ENCODE measurements at regions not wholly inside any gene's neighbourhood (a gene's known extent, or its start where the extent isn't known, plus 50 kb on each side); places are given as distances from the start of the nearest gene placed in this dataset.

GRCh38 chr11:121792185-121792584, 323.8 kb downstream of the BLID start:
- DNase-seq: no peak
- no peak overlapping the region for H3K27ac Mint-ChIP-seq (ENCODE audit: unreplicated experiment)
- no peaks in the 10 kb centered on the region for H3K36me3 Mint-ChIP-seq (ENCODE audit: unreplicated experiment)
- peaks cover 2% of the 10 kb centered on the region for H3K9me3 Mint-ChIP-seq (ENCODE audit: unreplicated experiment)
- H3K27me3 Mint-ChIP-seq (ENCODE audit: unreplicated experiment): no peaks in the 10 kb centered on the region
- H3K4me3 Mint-ChIP-seq (ENCODE audit: unreplicated experiment): no peak overlapping the region
- no peaks in the 10 kb centered on the region for H3K4me1 Mint-ChIP-seq (ENCODE audit: low read depth, unreplicated experiment)
- no peak for TF ChIP-seq CTCF (IDR thresholded peaks at IDR 0.05; ENCODE audit: partially characterized antibody, unreplicated experiment)

- no peak overlapping the region for H3K4me3 Mint-ChIP-seq (ENCODE audit: unreplicated experiment)
- H3K27ac Mint-ChIP-seq (ENCODE audit: unreplicated experiment): no peak overlapping the region
- peaks cover 6% of the 10 kb centered on the region for H3K9me3 Mint-ChIP-seq (ENCODE audit: unreplicated experiment)
- H3K27me3 Mint-ChIP-seq (ENCODE audit: unreplicated experiment): no peaks in the 10 kb centered on the region
- DNase-seq: no peak
- peaks cover 7% of the 10 kb centered on the region for H3K36me3 Mint-ChIP-seq (ENCODE audit: unreplicated experiment)
- TF ChIP-seq CTCF (IDR thresholded peaks at IDR 0.05; ENCODE audit: partially characterized antibody, unreplicated experiment): no peak
- no peaks in the 10 kb centered on the region for H3K4me1 Mint-ChIP-seq (ENCODE audit: low read depth, unreplicated experiment)
Measured at GRCh38 chr11:121790430-121790829, 325.6 kb downstream of the BLID start.

GRCh38 chr11:121780971-121781370, 328.2 kb upstream of the SORL1-AS1 start:
- Mint-ChIP-seq H3K36me3 (ENCODE audit: unreplicated experiment) (peaks cover under 1% of the 10 kb centered on the region), H3K27me3 (ENCODE audit: unreplicated experiment) (peaks cover 5% of the 10 kb centered on the region), H3K27ac (ENCODE audit: unreplicated experiment) (no peak overlapping the region), H3K4me1 (ENCODE audit: low read depth, unreplicated experiment) (no peaks in the 10 kb centered on the region), H3K4me3 (ENCODE audit: unreplicated experiment) (no peak overlapping the region), H3K9me3 (ENCODE audit: unreplicated experiment) (peaks cover 3% of the 10 kb centered on the region)
- DNase-seq: no peak
- TF ChIP-seq CTCF (IDR thresholded peaks at IDR 0.05; ENCODE audit: partially characterized antibody, unreplicated experiment): no peak

GRCh38 chr11:121777056-121777455, 324.3 kb upstream of the SORL1-AS1 start:
- H3K27me3 Mint-ChIP-seq (ENCODE audit: unreplicated experiment): peaks cover 5% of the 10 kb centered on the region
- TF ChIP-seq CTCF (IDR thresholded peaks at IDR 0.05; ENCODE audit: partially characterized antibody, unreplicated experiment): no peak
- DNase-seq: no peak
- H3K9me3 Mint-ChIP-seq (ENCODE audit: unreplicated experiment): peaks cover 1% of the 10 kb centered on the region
- H3K4me3 Mint-ChIP-seq (ENCODE audit: unreplicated experiment): no peak overlapping the region
- H3K36me3 Mint-ChIP-seq (ENCODE audit: unreplicated experiment): no peaks in the 10 kb centered on the region
- H3K27ac Mint-ChIP-seq (ENCODE audit: unreplicated experiment): no peak overlapping the region
- H3K4me1 Mint-ChIP-seq (ENCODE audit: low read depth, unreplicated experiment): no peaks in the 10 kb centered on the region

GRCh38 chr11:121775276-121775675, 322.5 kb upstream of the SORL1-AS1 start:
- TF ChIP-seq CTCF (IDR thresholded peaks at IDR 0.05; ENCODE audit: partially characterized antibody, unreplicated experiment): no peak
- H3K9me3 Mint-ChIP-seq (ENCODE audit: unreplicated experiment): peaks cover 1% of the 10 kb centered on the region
- no peak overlapping the region for H3K4me3 Mint-ChIP-seq (ENCODE audit: unreplicated experiment)

More at GRCh38 chr11:121775276-121775675, 322.5 kb upstream of the SORL1-AS1 start:
- Mint-ChIP-seq H3K36me3 (ENCODE audit: unreplicated experiment) (no peaks in the 10 kb centered on the region), H3K27me3 (ENCODE audit: unreplicated experiment) (peaks cover 3% of the 10 kb centered on the region), H3K27ac (ENCODE audit: unreplicated experiment) (no peak overlapping the region), H3K4me1 (ENCODE audit: low read depth, unreplicated experiment) (no peaks in the 10 kb centered on the region)
- no peak for DNase-seq
